B cell (primary cell): ENCODE measurements at regions not wholly inside any gene's neighbourhood (a gene's known extent, or its start where the extent isn't known, plus 50 kb on each side); places are given as distances from the start of the nearest gene placed in this dataset.

Experiments used
- ATAC-seq: fragments of 200-7000 bp; cut with Tn5 transposase; one replicate; pipeline ENCODE4 v1.10.0; 2021; ENCODE audit warnings: low read depth, mild to moderate bottlenecking, moderate number of reproducible peaks, moderate library complexity
- CTCF ChIA-PET: fragments of 350-600 bp; sonication (Branson Sonifier 250); formaldehyde crosslinking; loops from one replicate; lab custom pipeline; 2021; ENCODE audit warnings: antibody characterized with exemption, inconsistent platforms; lab: Charles Lee
- POLR2A ChIA-PET: fragments of 350-600 bp; sonication (Branson Sonifier 250); formaldehyde crosslinking; loops from one replicate; lab custom pipeline; 2021; ENCODE audit warnings: antibody characterized with exemption; lab: Charles Lee
- DNase-seq: peaks from one replicate; pipeline ENCODE4 v3.0.0; 2013
- H2AFZ ChIP-seq: 2 replicates; pipeline ENCODE4 v1.6.1; 2012; ENCODE audit warnings: mild to moderate bottlenecking, low read depth, low read length; ENCODE audit not compliant: insufficient read depth, poor library complexity, severe bottlenecking
- H3K27ac ChIP-seq, 2 donors: 1 replicate in 1 of 2; 2 replicates in 1 of 2; pipeline ENCODE4 v1.5.1; 2012 to 2013; ENCODE audit warnings: low read length in 2 of 2, mild to moderate bottlenecking in 2 of 2, moderate library complexity in 1 of 2
- H3K27me3 ChIP-seq, 4 experiments: fragments of 200-600 bp in 1 of 4; sonication (generic) in 1 of 4; replicated peaks in 1 of 4; 1 replicate in 2 of 4; 2 replicates in 2 of 4; pipeline versions ENCODE4 v1.6.1 to v1.7.0; 2013 to 2016; ENCODE audit warnings: low read length in 3 of 4, mild to moderate bottlenecking in 2 of 4, mixed read lengths in 1 of 4, moderate library complexity in 1 of 4; ENCODE audit not compliant: insufficient read depth in 4 of 4, control insufficient read depth in 3 of 4; ENCODE audit errors: control extremely low read depth in 1 of 4
- H3K36me3 ChIP-seq, 2 experiments: replicated peaks in 1 of 2; 1 replicate in 1 of 2; 2 replicates in 1 of 2; pipeline versions ENCODE4 v1.6.1 to v1.7.1; 2013; ENCODE audit warnings: low read length in 1 of 2; ENCODE audit not compliant: insufficient read depth in 2 of 2, control insufficient read depth in 1 of 2; ENCODE audit errors: control extremely low read depth in 1 of 2, extremely low read depth in 1 of 2
- H3K4me1 ChIP-seq, 2 donors: fragments of 200-600 bp in 1 of 2; sonication (generic) in 1 of 2; 1 replicate in 1 of 2; 2 replicates in 1 of 2; pipeline versions ENCODE4 v1.5.1 to v1.6.1; 2013 to 2017; ENCODE audit warnings: low read length in 2 of 2; ENCODE audit not compliant: control insufficient read depth in 2 of 2, insufficient read depth in 2 of 2
- H3K4me2 ChIP-seq: replicated peaks from 2 replicates; pipeline ENCODE3; 2012; ENCODE audit warnings: mild to moderate bottlenecking, low read depth, low read length; ENCODE audit not compliant: poor library complexity, severe bottlenecking
- H3K4me3 ChIP-seq, 5 experiments: fragments of 200-600 bp in 1 of 5; sonication (generic) in 1 of 5; 1 replicate in 3 of 5; 2 replicates in 2 of 5; pipeline versions ENCODE4 v1.5.1 to v1.7.0; 2011 to 2016; ENCODE audit warnings: low read length in 4 of 5, mild to moderate bottlenecking in 4 of 5, low read depth in 2 of 5, control low read depth in 1 of 5, moderate library complexity in 1 of 5; ENCODE audit not compliant: insufficient read depth in 1 of 5; ENCODE audit errors: control extremely low read depth in 1 of 5, extremely low read depth in 1 of 5
- H3K79me2 ChIP-seq: fragments of 200-600 bp; sonication (generic); one replicate; pipeline ENCODE4 v1.6.0; 2016; ENCODE audit warnings: low read length; ENCODE audit not compliant: control insufficient read depth, insufficient read depth
- H3K9ac ChIP-seq: fragments of 200-600 bp; sonication (generic); 2 replicates; pipeline ENCODE4 v1.6.1; 2017; ENCODE audit warnings: mild to moderate bottlenecking, low read length, moderate library complexity
- H3K9me3 ChIP-seq, 3 donors: one replicate each; pipeline versions ENCODE4 v1.6.1 to v1.7.1; 2013; ENCODE audit warnings: low read length in 2 of 3; ENCODE audit not compliant: control insufficient read depth in 2 of 3, insufficient read depth in 1 of 3; ENCODE audit errors: control extremely low read depth in 1 of 3
- H4K20me1 ChIP-seq: 2 replicates; pipeline ENCODE4 v1.6.0; 2012; ENCODE audit warnings: mild to moderate bottlenecking, low read length; ENCODE audit not compliant: insufficient read depth, control insufficient read depth, poor library complexity, severe bottlenecking
- H3K27ac Mint-ChIP-seq: one replicate; pipeline ENCODE4 v1.8.0; 2021; ENCODE audit warnings: mixed read lengths
- H3K27me3 Mint-ChIP-seq: one replicate; pipeline ENCODE4 v1.8.0; 2021; ENCODE audit warnings: mixed read lengths
- H3K4me1 Mint-ChIP-seq: one replicate; pipeline ENCODE4 v1.8.0; 2021; ENCODE audit warnings: mixed read lengths
- H3K4me3 Mint-ChIP-seq: one replicate; pipeline ENCODE4 v1.8.0; 2021; ENCODE audit warnings: mixed read lengths
- H3K9me3 Mint-ChIP-seq: one replicate; pipeline ENCODE4 v1.8.0; 2022; ENCODE audit warnings: mixed read lengths; ENCODE audit not compliant: insufficient read depth
- CTCF ChIP-seq: fragments of 200-600 bp; IDR thresholded peaks from one replicate; pipeline ENCODE4 v1.8.0; 2022; ENCODE audit warnings: antibody characterized with exemption, mild to moderate bottlenecking
- EZH2 ChIP-seq: IDR thresholded peaks from 2 replicates; pipeline ENCODE4 v1.6.1; 2012; ENCODE audit warnings: borderline replicate concordance, low read depth, mild to moderate bottlenecking, moderate library complexity, low read length; ENCODE audit not compliant: insufficient read depth, poor library complexity, severe bottlenecking
- WGBS: methylation state at CpG from one replicate; pipeline ENCODE4 v1.1.5; 2013; ENCODE audit warnings: missing lambda C conversion rate; ENCODE audit not compliant: insufficient coverage; 5-methylcytosine and 5-hydroxymethylcytosine counted together
- intact Hi-C: fragments of 100-400 bp; cut with micrococcal nuclease; formaldehyde crosslinking; loops from one replicate; pipeline ENCODE4 v1.10.0; 2022

GRCh38 chr10:131647789-131648188 is 253.0 kb upstream of the PPP2R2D start:
- H2AFZ ChIP-seq, result no peak overlapping the region
- H3K4me1 Mint-ChIP-seq, result peaks cover 1% of the 10 kb centered on the region
- H3K9me3 ChIP-seq, result peaks cover 0 to 26% (median 0%) of the 10 kb centered on the region in 3 donors
- H3K4me3 Mint-ChIP-seq, result no peak overlapping the region
- ChIA-PET CTCF (no interaction called here), POLR2A (no interaction called here)
- H3K27ac Mint-ChIP-seq, result no peak overlapping the region
- intact Hi-C loops, result no loop called here
- H3K4me1 ChIP-seq, result no peaks in the 10 kb centered on the region
- H4K20me1 ChIP-seq, result no peaks in the 10 kb centered on the region
- no peaks in the 10 kb centered on the region for H3K79me2 ChIP-seq
- no peak for TF ChIP-seq CTCF
- TF ChIP-seq EZH2, result no peak
- ATAC-seq, result no peak
- WGBS, result 88% methylated on average over 10 of the region's 11 CpGs
- H3K9ac ChIP-seq, result no peak overlapping the region
- peaks cover 0 to 14% (median 0%) of the 10 kb centered on the region in 4 experiments for H3K27me3 ChIP-seq
- DNase-seq, result no peak
- H3K9me3 Mint-ChIP-seq, result no peaks in the 10 kb centered on the region
- H3K27ac ChIP-seq, result no peak overlapping the region
- H3K36me3 ChIP-seq, result no peaks in the 10 kb centered on the region
- H3K4me2 ChIP-seq, result no peak overlapping the region
- H3K27me3 Mint-ChIP-seq, result peaks cover 4% of the 10 kb centered on the region
- no peak overlapping the region for H3K4me3 ChIP-seq

GRCh38 chr10:131648386-131649020 is 252.3 kb upstream of the PPP2R2D start:
- ATAC-seq (no peak), DNase-seq (no peak)
- Mint-ChIP-seq H3K27ac (no peak overlapping the region), H3K9me3 (no peaks in the 10 kb centered on the region), H3K27me3 (peaks cover 4% of the 10 kb centered on the region), H3K4me1 (peaks cover 1% of the 10 kb centered on the region), H3K4me3 (no peak overlapping the region)
- H3K79me2 ChIP-seq, result no peaks in the 10 kb centered on the region
- no peak overlapping the region for H3K9ac ChIP-seq
- ChIA-PET CTCF (no interaction called here), POLR2A (no interaction called here)
- H2AFZ ChIP-seq, result no peak overlapping the region
- no peak overlapping the region for H3K4me2 ChIP-seq
- no peaks in the 10 kb centered on the region for H3K4me1 ChIP-seq
- no peaks in the 10 kb centered on the region for H4K20me1 ChIP-seq
- no peak overlapping the region for H3K4me3 ChIP-seq
- peaks cover 0 to 14% (median 0%) of the 10 kb centered on the region in 4 experiments for H3K27me3 ChIP-seq
- intact Hi-C loops, result no loop called here
- no peak overlapping the region for H3K27ac ChIP-seq
- no peak for TF ChIP-seq CTCF
- no peak for TF ChIP-seq EZH2
- peaks cover 0 to 26% (median 0%) of the 10 kb centered on the region in 3 donors for H3K9me3 ChIP-seq
- 71% methylated on average over 4 of the region's 8 CpGs for WGBS
- no peaks in the 10 kb centered on the region for H3K36me3 ChIP-seq
